Breast epithelium (tissue), 4 donors: ENCODE measurements at regions not wholly inside any gene's neighbourhood (a gene's known extent, or its start where the extent isn't known, plus 50 kb on each side); places are given as distances from the start of the nearest gene placed in this dataset.

Experiments
- DNase-seq, 2 donors: peaks; one replicate each; pipeline ENCODE4 v3.0.0-alpha.2; 2019; ENCODE audit warnings: low spot score in 2 of 2
- H3K27ac ChIP-seq, 2 donors: fragments of 200-600 bp; sonication (generic) in 1 of 2; one replicate each; pipeline ENCODE4 v1.5.1; 2016 to 2019; ENCODE audit warnings: mild to moderate bottlenecking in 1 of 2
- H3K27me3 ChIP-seq, 2 donors: fragments of 200-600 bp; sonication (generic) in 1 of 2; one replicate each; pipeline versions ENCODE4 v1.5.1 to v1.6.0; 2017 to 2019; ENCODE audit warnings: control low read depth in 1 of 2, mild to moderate bottlenecking in 1 of 2
- H3K36me3 ChIP-seq: fragments of 200-600 bp; one replicate; pipeline ENCODE4 v1.5.1; 2019
- H3K4me1 ChIP-seq, 2 donors: fragments of 200-600 bp; sonication (generic); one replicate each; pipeline ENCODE4 v1.5.1; 2016 to 2019; ENCODE audit warnings: control low read depth in 1 of 2
- H3K4me3 ChIP-seq, 3 donors: fragments of 200-600 bp; sonication (generic); 1 replicate in 2 of 3; 2 replicates in 1 of 3; pipeline ENCODE4 v1.5.1; 2016 to 2019; ENCODE audit warnings: mild to moderate bottlenecking in 3 of 3, moderate library complexity in 2 of 3
- H3K9me3 ChIP-seq, 2 donors: fragments of 200-600 bp; sonication (generic) in 1 of 2; one replicate each; pipeline ENCODE4 v1.5.1; 2016 to 2019; ENCODE audit warnings: control low read depth in 1 of 2
- POLR2A ChIP-seq: fragments of 450-650 bp; IDR thresholded peaks from one replicate; pipeline ENCODE4 v1.6.1; 2016; ENCODE audit warnings: antibody characterized with exemption, mild to moderate bottlenecking, moderate library complexity
- POLR2AphosphoS5 ChIP-seq, 3 donors: sonication (generic); formaldehyde crosslinking; IDR thresholded peaks; one replicate each; pipeline ENCODE4 v1.6.1; 2017; ENCODE audit warnings: antibody characterized with exemption in 3 of 3
- intact Hi-C: fragments of 100-400 bp; cut with DNase I; formaldehyde crosslinking; loops from one replicate; pipeline ENCODE4 v1.15.1; 2023; ENCODE audit warnings: low total_unique reads
- TF ChIP-seq, protein P1 (sequence below), 3 donors: fragments of 450-650 bp; IDR thresholded peaks; one replicate each; pipeline ENCODE4 v1.5.1; 2016 to 2017; ENCODE audit warnings: antibody characterized with exemption in 3 of 3, mild to moderate bottlenecking in 3 of 3, moderate library complexity in 3 of 3

DNA sequence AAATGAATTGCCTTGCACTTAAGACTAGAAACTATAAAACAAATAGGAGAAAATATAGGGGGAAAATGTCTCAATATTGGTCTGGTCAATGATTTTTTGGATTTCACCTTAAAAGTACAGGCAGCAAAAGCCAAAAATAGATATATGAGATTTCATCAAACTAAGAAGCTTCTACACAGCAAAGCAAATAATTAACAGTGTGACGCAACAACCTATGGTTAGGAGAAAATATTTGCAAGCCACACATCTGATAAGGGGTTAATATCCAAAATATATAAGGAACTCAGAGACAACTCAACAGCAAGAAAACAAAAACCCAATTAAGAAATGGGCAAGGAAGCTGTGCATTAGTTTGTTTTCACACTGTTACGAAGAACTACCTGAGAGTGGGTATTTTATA, 89.1 kb downstream of the MAIP1 start:
- no peaks in the 10 kb centered on the region for H3K27me3 ChIP-seq
- intact Hi-C loops, result no loop called here
- TF ChIP-seq, protein P1, sequence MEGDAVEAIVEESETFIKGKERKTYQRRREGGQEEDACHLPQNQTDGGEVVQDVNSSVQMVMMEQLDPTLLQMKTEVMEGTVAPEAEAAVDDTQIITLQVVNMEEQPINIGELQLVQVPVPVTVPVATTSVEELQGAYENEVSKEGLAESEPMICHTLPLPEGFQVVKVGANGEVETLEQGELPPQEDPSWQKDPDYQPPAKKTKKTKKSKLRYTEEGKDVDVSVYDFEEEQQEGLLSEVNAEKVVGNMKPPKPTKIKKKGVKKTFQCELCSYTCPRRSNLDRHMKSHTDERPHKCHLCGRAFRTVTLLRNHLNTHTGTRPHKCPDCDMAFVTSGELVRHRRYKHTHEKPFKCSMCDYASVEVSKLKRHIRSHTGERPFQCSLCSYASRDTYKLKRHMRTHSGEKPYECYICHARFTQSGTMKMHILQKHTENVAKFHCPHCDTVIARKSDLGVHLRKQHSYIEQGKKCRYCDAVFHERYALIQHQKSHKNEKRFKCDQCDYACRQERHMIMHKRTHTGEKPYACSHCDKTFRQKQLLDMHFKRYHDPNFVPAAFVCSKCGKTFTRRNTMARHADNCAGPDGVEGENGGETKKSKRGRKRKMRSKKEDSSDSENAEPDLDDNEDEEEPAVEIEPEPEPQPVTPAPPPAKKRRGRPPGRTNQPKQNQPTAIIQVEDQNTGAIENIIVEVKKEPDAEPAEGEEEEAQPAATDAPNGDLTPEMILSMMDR (IDR thresholded peaks at IDR 0.05), result no peak
- TF ChIP-seq POLR2A (no peak), POLR2AphosphoS5 (IDR thresholded peaks at IDR 0.05) (no peak)
- DNase-seq, result no peak
- H3K9me3 ChIP-seq, result peaks cover 12 to 13% of the 10 kb centered on the region in 2 donors
- H3K27ac ChIP-seq, result no peak overlapping the region
- H3K36me3 ChIP-seq, result no peaks in the 10 kb centered on the region
- H3K4me3 ChIP-seq, result no peak overlapping the region
- no peaks in the 10 kb centered on the region for H3K4me1 ChIP-seq

DNA sequence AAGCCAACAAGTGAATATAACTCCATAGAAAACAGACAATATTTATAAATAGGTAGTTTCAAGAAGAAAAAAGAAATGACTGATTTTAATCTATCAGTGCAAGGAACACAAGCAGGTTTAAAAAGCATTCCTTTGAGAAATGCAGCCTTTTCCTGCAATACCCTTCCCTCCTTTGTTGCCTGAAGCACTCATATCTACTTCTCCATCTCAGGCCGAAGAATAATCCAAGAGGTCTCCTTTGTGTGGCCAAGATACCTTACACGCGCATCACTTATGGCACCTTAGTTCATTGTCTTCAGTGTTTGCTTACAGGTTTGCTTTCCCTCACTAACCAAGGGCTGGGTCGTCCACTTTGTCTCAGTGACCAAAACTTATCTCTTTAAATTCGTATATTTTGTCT, 93.0 kb downstream of the MAIP1 start:
- Histone ChIP-seq H3K27me3 (no peaks in the 10 kb centered on the region), H3K4me3 (no peak overlapping the region), H3K9me3 (peaks cover 12 to 13% of the 10 kb centered on the region in 2 donors), H3K36me3 (no peaks in the 10 kb centered on the region), H3K4me1 (no peaks in the 10 kb centered on the region), H3K27ac (no peak overlapping the region)
- TF ChIP-seq POLR2AphosphoS5 (IDR thresholded peaks at IDR 0.05), result no peak
- TF ChIP-seq, protein P1 (IDR thresholded peaks at IDR 0.05), result no peak
- TF ChIP-seq POLR2A, result no peak
- intact Hi-C loops, result no loop called here
- no peak for DNase-seq

DNA sequence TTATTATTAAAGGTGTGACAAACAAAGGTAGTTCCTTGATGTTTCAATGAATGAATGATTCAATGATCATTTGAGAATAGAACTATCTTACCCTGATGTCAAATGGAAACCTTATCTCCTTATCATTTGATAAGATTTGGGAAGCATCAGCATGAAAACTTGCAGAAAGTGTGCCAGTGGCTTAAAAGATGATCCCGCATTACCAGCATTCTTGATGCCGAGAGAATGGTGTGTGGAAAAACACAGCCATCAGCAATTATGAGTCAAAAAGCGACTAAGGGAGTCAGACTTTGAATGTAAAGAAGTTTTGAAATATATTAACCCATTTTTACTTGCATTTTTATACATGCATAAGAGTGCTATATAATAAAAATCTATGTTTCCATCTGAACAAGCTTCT, 93.7 kb downstream of the MAIP1 start:
- Histone ChIP-seq H3K4me3 (no peak overlapping the region), H3K36me3 (no peaks in the 10 kb centered on the region), H3K27me3 (no peaks in the 10 kb centered on the region), H3K9me3 (peaks cover 12 to 13% of the 10 kb centered on the region in 2 donors), H3K4me1 (no peaks in the 10 kb centered on the region), H3K27ac (no peak overlapping the region)
- TF ChIP-seq POLR2AphosphoS5 (IDR thresholded peaks at IDR 0.05) (no peak), POLR2A (no peak)
- DNase-seq, result no peak
- intact Hi-C loops, result no loop called here

DNA sequence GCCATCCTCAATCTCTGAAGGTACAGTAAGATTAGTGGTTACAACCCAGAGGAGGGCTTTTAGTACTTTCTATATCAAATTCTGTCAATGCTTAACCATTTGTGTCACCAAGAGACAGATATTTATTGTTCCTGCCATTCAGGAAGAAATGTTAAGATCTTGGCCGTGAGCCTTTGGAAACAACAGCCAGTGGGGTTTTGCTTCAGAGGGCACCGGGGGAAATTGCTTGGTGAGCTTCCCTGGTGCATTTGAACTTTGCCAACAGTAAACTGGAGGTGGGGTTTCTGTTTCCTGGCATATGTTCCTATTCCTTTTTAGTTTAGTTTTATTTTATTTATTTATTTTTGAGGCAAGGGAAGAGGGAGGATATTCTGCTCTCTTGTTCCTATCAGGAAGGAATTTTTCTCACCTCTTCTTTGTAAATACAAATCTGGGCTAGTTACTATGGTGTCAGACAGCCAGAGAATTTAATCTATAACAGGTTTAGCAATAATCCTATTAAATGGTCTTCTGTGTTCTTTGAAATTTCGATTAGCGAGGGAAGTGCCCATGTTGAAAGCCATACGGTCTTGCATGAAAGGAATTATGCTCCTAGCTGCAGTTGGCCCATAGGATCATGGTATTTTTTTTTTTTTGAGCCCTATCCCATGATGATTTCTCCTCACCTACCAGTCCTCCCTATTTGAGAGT, 95.7 kb downstream of the MAIP1 start:
- intact Hi-C loops, result no loop called here
- H3K4me3 ChIP-seq, result no peak overlapping the region
- no peaks in the 10 kb centered on the region for H3K36me3 ChIP-seq
- no peak overlapping the region for H3K27ac ChIP-seq
- DNase-seq, result no peak
- TF ChIP-seq, protein P1 (IDR thresholded peaks at IDR 0.05), result no peak
- TF ChIP-seq POLR2A, result no peak
- no peak for TF ChIP-seq POLR2AphosphoS5 (IDR thresholded peaks at IDR 0.05)
- H3K9me3 ChIP-seq, result peaks cover under 1 to 1% of the 10 kb centered on the region in 2 donors
- H3K27me3 ChIP-seq, result no peaks in the 10 kb centered on the region
- H3K4me1 ChIP-seq, result no peaks in the 10 kb centered on the region

DNA sequence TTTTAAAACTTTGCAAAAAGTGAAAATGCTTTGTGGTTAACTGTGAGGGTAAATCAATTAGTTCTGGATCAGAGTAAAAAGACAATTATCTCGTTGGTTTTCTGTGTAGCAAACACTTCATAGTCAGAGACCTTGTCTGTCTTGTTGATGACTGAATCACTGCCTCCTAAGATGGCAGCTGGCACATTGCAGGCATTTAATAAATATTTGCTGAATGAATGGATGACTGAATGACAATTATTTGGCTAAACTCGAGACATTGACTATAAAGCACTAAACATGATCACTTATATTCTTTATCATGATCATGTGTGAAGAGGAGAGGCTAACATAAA, 96.2 kb downstream of the MAIP1 start:
- no peaks in the 10 kb centered on the region for H3K9me3 ChIP-seq
- H3K4me1 ChIP-seq, result no peaks in the 10 kb centered on the region
- H3K36me3 ChIP-seq, result no peaks in the 10 kb centered on the region
- intact Hi-C loops, result no loop called here
- no peak overlapping the region for H3K4me3 ChIP-seq
- no peak overlapping the region for H3K27ac ChIP-seq
- no peaks in the 10 kb centered on the region for H3K27me3 ChIP-seq
- DNase-seq, result no peak
- TF ChIP-seq, protein P1 (IDR thresholded peaks at IDR 0.05), result no peak
- no peak for TF ChIP-seq POLR2A
- no peak for TF ChIP-seq POLR2AphosphoS5 (IDR thresholded peaks at IDR 0.05)

DNA sequence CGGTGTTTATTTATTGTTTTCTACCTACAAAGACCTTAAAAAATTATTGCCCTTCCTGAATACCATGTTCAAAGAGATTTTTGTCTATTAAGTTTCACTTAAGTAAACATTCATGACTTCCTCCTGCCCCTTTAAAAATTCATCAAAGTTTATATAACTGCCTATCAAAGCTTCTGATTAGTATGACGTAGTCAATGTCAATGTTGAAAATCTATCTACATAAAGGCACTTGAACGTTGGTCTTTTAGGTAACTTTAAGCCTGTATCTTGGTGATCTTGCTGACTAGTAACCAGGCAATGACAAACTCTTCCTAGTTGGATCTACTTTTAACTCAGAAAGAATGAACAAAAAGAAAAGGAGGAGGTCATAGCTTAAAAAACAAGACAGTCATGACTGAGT, 97.2 kb downstream of the MAIP1 start:
- no peak overlapping the region for H3K4me3 ChIP-seq
- H3K36me3 ChIP-seq, result no peaks in the 10 kb centered on the region
- no peak overlapping the region for H3K27ac ChIP-seq
- intact Hi-C loops, result no loop called here
- DNase-seq, result no peak
- H3K9me3 ChIP-seq, result peaks cover 3 to 4% of the 10 kb centered on the region in 2 donors
- TF ChIP-seq POLR2AphosphoS5 (IDR thresholded peaks at IDR 0.05) (no peak), POLR2A (no peak)
- TF ChIP-seq, protein P1 (IDR thresholded peaks at IDR 0.05), result no peak
- H3K4me1 ChIP-seq, result no peaks in the 10 kb centered on the region
- no peaks in the 10 kb centered on the region for H3K27me3 ChIP-seq
